C4-2B (cell line): ENCODE measurements at regions not wholly inside any gene's neighbourhood (a gene's known extent, or its start where the extent isn't known, plus 50 kb on each side); places are given as distances from the start of the nearest gene placed in this dataset.

ENCODE experiments used
- H3K27ac ChIP-seq: fragments of 450-650 bp; 2 replicates; pipeline ENCODE4 v1.5.1; 2017
- CTCF ChIP-seq: fragments of 450-650 bp; conservative IDR thresholded peaks from 2 replicates; pipeline ENCODE4 v1.5.1; 2017; ENCODE audit warnings: mild to moderate bottlenecking
- ZFX ChIP-seq: fragments of 450-650 bp; IDR thresholded peaks from 2 replicates; pipeline ENCODE4 v1.6.1; 2017

- no peak overlapping the region for H3K27ac ChIP-seq
- TF ChIP-seq CTCF (no peak), ZFX (no peak)
Measured at GRCh38 chr11:13850231-13851005, 112.1 kb upstream of the SPON1 start.

- TF ChIP-seq CTCF (no peak), ZFX (no peak)
- H3K27ac ChIP-seq, result no peak overlapping the region
Measured at GRCh38 chr11:13851691-13852090, 110.8 kb upstream of the SPON1 start.

- TF ChIP-seq ZFX (no peak), CTCF (no peak)
- H3K27ac ChIP-seq, result no peak overlapping the region
Measured at GRCh38 chr11:13852481-13852880, 110.0 kb upstream of the SPON1 start.

GRCh38 chr11:13857828-13858227 lies 104.7 kb upstream of the SPON1 start:
- H3K27ac ChIP-seq, result no peak overlapping the region
- TF ChIP-seq ZFX (no peak), CTCF (no peak)

- no peak overlapping the region for H3K27ac ChIP-seq
Measured at GRCh38 chr11:13859892-13860291, 102.6 kb upstream of the SPON1 start.

GRCh38 chr11:13861411-13861810 lies 101.1 kb upstream of the SPON1 start:
- no peak overlapping the region for H3K27ac ChIP-seq
- TF ChIP-seq CTCF (no peak), ZFX (no peak)

More at GRCh38 chr11:13859892-13860291, 102.6 kb upstream of the SPON1 start:
- no peak for TF ChIP-seq CTCF

GRCh38 chr11:13862845-13863392 lies 99.6 kb upstream of the SPON1 start:
- H3K27ac ChIP-seq, result no peak overlapping the region
- TF ChIP-seq ZFX (no peak), CTCF (no peak)
